SK-N-SH (cell line): ENCODE measurements at regions not wholly inside any gene's neighbourhood (a gene's known extent, or its start where the extent isn't known, plus 50 kb on each side); places are given as distances from the start of the nearest gene placed in this dataset.

Experiments
- CTCF ChIA-PET: fragments of 300-600, 350-600 bp; formaldehyde crosslinking; extraction: SDS; loops from one replicate; lab custom pipeline; 2021; lab: Yijun Ruan, JAX
- POLR2A ChIA-PET: fragments of 350-600 bp; sonication (Branson Sonifier 250); formaldehyde crosslinking; extraction: SDS; loops from one replicate; lab custom pipeline; 2020; ENCODE audit warnings: antibody characterized with exemption, inconsistent platforms; lab: Yijun Ruan, JAX
- DNase-seq: peaks from one replicate; pipeline ENCODE4 v3.0.0; 2012
- H2AFZ ChIP-seq: fragments of 200-600 bp; sonication (generic); 2 replicates; pipeline ENCODE4 v1.8.1; 2016; ENCODE audit warnings: antibody characterized with exemption, mild to moderate bottlenecking, low read depth
- H3F3A ChIP-seq: fragments of 200-600 bp; sonication (generic); replicated peaks from 2 replicates; pipeline ENCODE3; 2016; ENCODE audit warnings: antibody characterized with exemption, mild to moderate bottlenecking; ENCODE audit not compliant: insufficient read depth
- H3K27ac ChIP-seq, 2 experiments: fragments of 200-500 bp in 1 of 2; fragments of 200-600 bp in 1 of 2; sonication (Bioruptor generic) in 1 of 2; sonication (generic), shearing (Covaris generic) in 1 of 2; 2 replicates each; pipeline versions ENCODE4 v1.5.1 to v1.6.1; 2014 to 2016; ENCODE audit warnings: low read depth in 2 of 2, inconsistent platforms in 1 of 2, low read length in 1 of 2, mild to moderate bottlenecking in 1 of 2, mixed read lengths in 1 of 2
- H3K27me3 ChIP-seq: fragments of 200-600 bp; sonication (generic), shearing (Covaris generic); 2 replicates; pipeline ENCODE4 v1.6.1; 2016; ENCODE audit warnings: mixed run types; ENCODE audit not compliant: insufficient read depth
- H3K36me3 ChIP-seq, 2 experiments: fragments of 200-500 bp in 1 of 2; fragments of 200-600 bp in 1 of 2; sonication (Bioruptor generic) in 1 of 2; sonication (generic) in 1 of 2; replicated peaks in 1 of 2; 2 replicates each; pipeline versions ENCODE3 to v1.5.1; 2014 to 2016; ENCODE audit warnings: low read length in 1 of 2, mild to moderate bottlenecking in 1 of 2; ENCODE audit not compliant: insufficient read depth in 2 of 2, control insufficient read depth in 1 of 2
- H3K4me1 ChIP-seq, 2 experiments: fragments of 200-500 bp in 1 of 2; fragments of 200-600 bp in 1 of 2; sonication (Bioruptor generic) in 1 of 2; sonication (generic), shearing (Covaris generic) in 1 of 2; 2 replicates each; pipeline versions ENCODE4 v1.5.1 to v1.6.1; 2014 to 2016; ENCODE audit warnings: low read depth in 1 of 2, low read length in 1 of 2, mixed run types in 1 of 2; ENCODE audit not compliant: insufficient read depth in 2 of 2, control insufficient read depth in 1 of 2
- H3K4me2 ChIP-seq: fragments of 200-600 bp; sonication (generic), shearing (Covaris generic); 2 replicates; pipeline ENCODE4 v1.6.1; 2017; ENCODE audit warnings: mixed run types
- H3K4me3 ChIP-seq, 2 experiments: fragments of 200-500 bp in 1 of 2; fragments of 200-600 bp in 1 of 2; sonication (Bioruptor generic) in 1 of 2; sonication (generic), shearing (Covaris generic) in 1 of 2; 2 replicates each; pipeline versions ENCODE4 v1.5.1 to v1.8.1; 2014 to 2016; ENCODE audit warnings: low read depth in 2 of 2, inconsistent platforms in 1 of 2, low read length in 1 of 2, mild to moderate bottlenecking in 1 of 2, mixed read lengths in 1 of 2, moderate library complexity in 1 of 2
- H3K79me2 ChIP-seq: fragments of 200-600 bp; sonication (generic); 2 replicates; pipeline ENCODE4 v1.8.1; 2017; ENCODE audit warnings: mild to moderate bottlenecking; ENCODE audit not compliant: insufficient read depth
- H3K9ac ChIP-seq: fragments of 200-600 bp; sonication (generic); 2 replicates; pipeline ENCODE4 v1.6.1; 2017; ENCODE audit warnings: mixed run types
- H3K9me2 ChIP-seq: fragments of 200-600 bp; sonication (generic); 2 replicates; pipeline ENCODE4 v1.6.1; 2017; ENCODE audit warnings: mixed run types
- H3K9me3 ChIP-seq: fragments of 200-600 bp; sonication (generic); 2 replicates; pipeline ENCODE4 v1.6.1; 2017; ENCODE audit warnings: mixed run types, mild to moderate bottlenecking, moderate library complexity
- H4K20me1 ChIP-seq: fragments of 200-600 bp; sonication (generic); 2 replicates; pipeline ENCODE4 v1.6.1; 2017; ENCODE audit warnings: mild to moderate bottlenecking, mixed run types; ENCODE audit not compliant: insufficient read depth
- CHD2 ChIP-seq: fragments of 150-350 bp; IDR thresholded peaks from 2 replicates; pipeline ENCODE4 v1.6.1; 2018; ENCODE audit warnings: low read length; ENCODE audit not compliant: partially characterized antibody
- EZH2phosphoT487 ChIP-seq: fragments of 200-600 bp; sonication (generic); IDR thresholded peaks from 2 replicates; pipeline ENCODE4 v1.6.1; 2017; ENCODE audit warnings: low read depth, mixed run types, mild to moderate bottlenecking, antibody characterized with exemption, moderate library complexity, borderline replicate concordance
- FOXJ3 ChIP-seq: sonication (generic); formaldehyde crosslinking; IDR thresholded peaks from 2 replicates; pipeline ENCODE4 v1.5.1; 2020; ENCODE audit warnings: mild to moderate bottlenecking, missing genetic modification reagents
- GABPA ChIP-seq: IDR thresholded peaks from 2 replicates; pipeline ENCODE4 v1.4.0; 2012; ENCODE audit warnings: low read depth, mild to moderate bottlenecking
- JUND ChIP-seq: IDR thresholded peaks from 2 replicates; pipeline ENCODE4 v1.4.0; 2012
- MAX ChIP-seq: IDR thresholded peaks from 2 replicates; pipeline ENCODE4 v1.4.0; 2012; ENCODE audit warnings: low read depth
- MEF2A ChIP-seq: IDR thresholded peaks from 2 replicates; pipeline ENCODE4 v1.4.0; 2012; ENCODE audit warnings: low read depth, borderline replicate concordance
- RAD21 ChIP-seq: IDR thresholded peaks from 2 replicates; pipeline ENCODE4 v1.6.1; 2012; ENCODE audit warnings: mild to moderate bottlenecking, low read length
- REST ChIP-seq: IDR thresholded peaks from 2 replicates; pipeline ENCODE4 v1.6.1; 2012; ENCODE audit warnings: mild to moderate bottlenecking, low read depth, low read length, moderate library complexity
- RFX5 ChIP-seq: IDR thresholded peaks from 2 replicates; pipeline ENCODE4 v1.6.1; 2012; ENCODE audit warnings: mild to moderate bottlenecking, improper control_type of control experiment, low read length
- SIN3A ChIP-seq: IDR thresholded peaks from 2 replicates; pipeline ENCODE4 v1.6.1; 2012; ENCODE audit warnings: low read depth, mild to moderate bottlenecking, low read length, moderate library complexity, borderline replicate concordance
- TAF1 ChIP-seq: IDR thresholded peaks from 2 replicates; pipeline ENCODE4 v1.6.1; 2012; ENCODE audit warnings: low read depth, mild to moderate bottlenecking, low read length, moderate library complexity, borderline replicate concordance
- TF ChIP-seq, protein P1 (sequence below): IDR thresholded peaks from 2 replicates; pipeline ENCODE4; 2012
- TF ChIP-seq, protein P2 (sequence below): fragments of 200-600 bp; sonication (generic); IDR thresholded peaks from 2 replicates; pipeline ENCODE4 v1.6.1; 2017; ENCODE audit warnings: antibody characterized with exemption, mild to moderate bottlenecking, moderate library complexity

GRCh38 chr12:91267039-91267438 lies 84.4 kb upstream of the DCN start:
- H3K27me3 ChIP-seq, result no peaks in the 10 kb centered on the region
- no peak overlapping the region for H3K4me3 ChIP-seq
- no peaks in the 10 kb centered on the region for H3K79me2 ChIP-seq
- no peak overlapping the region for H3K4me2 ChIP-seq
- H3F3A ChIP-seq, result no peaks in the 10 kb centered on the region
- no peak overlapping the region for H3K9ac ChIP-seq
- peaks cover 0 to under 1% of the 10 kb centered on the region in 2 experiments; a peak in 2 of 4 replicates for H3K4me1 ChIP-seq
- no peak for TF ChIP-seq FOXJ3 (CRISPR knock-in tag)
- TF ChIP-seq MAX, result no peak
- no peak for TF ChIP-seq MEF2A
- no peak for TF ChIP-seq SIN3A
- no peak for TF ChIP-seq RFX5
- TF ChIP-seq, protein P1, sequence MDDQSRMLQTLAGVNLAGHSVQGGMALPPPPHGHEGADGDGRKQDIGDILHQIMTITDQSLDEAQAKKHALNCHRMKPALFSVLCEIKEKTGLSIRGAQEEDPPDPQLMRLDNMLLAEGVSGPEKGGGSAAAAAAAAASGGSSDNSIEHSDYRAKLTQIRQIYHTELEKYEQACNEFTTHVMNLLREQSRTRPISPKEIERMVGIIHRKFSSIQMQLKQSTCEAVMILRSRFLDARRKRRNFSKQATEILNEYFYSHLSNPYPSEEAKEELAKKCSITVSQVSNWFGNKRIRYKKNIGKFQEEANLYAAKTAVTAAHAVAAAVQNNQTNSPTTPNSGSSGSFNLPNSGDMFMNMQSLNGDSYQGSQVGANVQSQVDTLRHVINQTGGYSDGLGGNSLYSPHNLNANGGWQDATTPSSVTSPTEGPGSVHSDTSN, result no peak
- TF ChIP-seq RAD21, result no peak
- no peak for TF ChIP-seq EZH2phosphoT487
- TF ChIP-seq, protein P2, sequence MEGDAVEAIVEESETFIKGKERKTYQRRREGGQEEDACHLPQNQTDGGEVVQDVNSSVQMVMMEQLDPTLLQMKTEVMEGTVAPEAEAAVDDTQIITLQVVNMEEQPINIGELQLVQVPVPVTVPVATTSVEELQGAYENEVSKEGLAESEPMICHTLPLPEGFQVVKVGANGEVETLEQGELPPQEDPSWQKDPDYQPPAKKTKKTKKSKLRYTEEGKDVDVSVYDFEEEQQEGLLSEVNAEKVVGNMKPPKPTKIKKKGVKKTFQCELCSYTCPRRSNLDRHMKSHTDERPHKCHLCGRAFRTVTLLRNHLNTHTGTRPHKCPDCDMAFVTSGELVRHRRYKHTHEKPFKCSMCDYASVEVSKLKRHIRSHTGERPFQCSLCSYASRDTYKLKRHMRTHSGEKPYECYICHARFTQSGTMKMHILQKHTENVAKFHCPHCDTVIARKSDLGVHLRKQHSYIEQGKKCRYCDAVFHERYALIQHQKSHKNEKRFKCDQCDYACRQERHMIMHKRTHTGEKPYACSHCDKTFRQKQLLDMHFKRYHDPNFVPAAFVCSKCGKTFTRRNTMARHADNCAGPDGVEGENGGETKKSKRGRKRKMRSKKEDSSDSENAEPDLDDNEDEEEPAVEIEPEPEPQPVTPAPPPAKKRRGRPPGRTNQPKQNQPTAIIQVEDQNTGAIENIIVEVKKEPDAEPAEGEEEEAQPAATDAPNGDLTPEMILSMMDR, result no peak
- no peak for TF ChIP-seq REST
- no peak for TF ChIP-seq GABPA
- TF ChIP-seq JUND, result no peak
- no peak for TF ChIP-seq TAF1
- no peak for TF ChIP-seq CHD2
- H3K27ac ChIP-seq, result no peak overlapping the region
- H4K20me1 ChIP-seq, result no peaks in the 10 kb centered on the region
- H3K9me2 ChIP-seq, result no peaks in the 10 kb centered on the region
- no peak for DNase-seq
- H2AFZ ChIP-seq, result no peak overlapping the region
- ChIA-PET POLR2A (no interaction called here), CTCF (interaction anchor here (0.6 kb wide), 1 partner anchor 1168 kb away, joined by 4 read pairs; no protein-coding TSS in a partner anchor)
- no peaks in the 10 kb centered on the region for H3K36me3 ChIP-seq
- H3K9me3 ChIP-seq, result no peaks in the 10 kb centered on the region
